ENCODE measurements at regions not wholly inside any gene's neighbourhood (a gene's known extent, or its start where the extent isn't known, plus 50 kb on each side); places are given as distances from the start of the nearest gene placed in this dataset.

GRCh38 chr11:69941546-69942332 lies 122.5 kb upstream of the FGF3 start:
- intact Hi-C loops (cut with micrococcal nuclease), result no loop called here
- H3K4me3 Mint-ChIP-seq (ENCODE audit: low read depth), result no peak overlapping the region

GRCh38 chr11:69942333-69942820 lies 123.2 kb upstream of the FGF3 start:
- no peaks in the 10 kb centered on the region for H3K27me3 Mint-ChIP-seq (ENCODE audit: low read depth)
- H3K36me3 Mint-ChIP-seq (ENCODE audit: low read depth), result no peaks in the 10 kb centered on the region

More at GRCh38 chr11:69941546-69942332, 122.5 kb upstream of the FGF3 start:
- no peaks in the 10 kb centered on the region for H3K36me3 Mint-ChIP-seq (ENCODE audit: low read depth)
- no peaks in the 10 kb centered on the region for H3K9me3 Mint-ChIP-seq
- no peak overlapping the region for H3K27ac Mint-ChIP-seq
- H3K4me1 Mint-ChIP-seq (ENCODE audit: low read depth), result no peaks in the 10 kb centered on the region
- no peak for DNase-seq (ENCODE audit: low spot score)
- H3K27me3 Mint-ChIP-seq (ENCODE audit: low read depth), result no peaks in the 10 kb centered on the region

GRCh38 chr11:69943066-69943465 lies 123.8 kb upstream of the FGF3 start:
- Mint-ChIP-seq H3K4me3 (ENCODE audit: low read depth) (no peak overlapping the region), H3K27ac (no peak overlapping the region), H3K9me3 (no peaks in the 10 kb centered on the region), H3K36me3 (ENCODE audit: low read depth) (no peaks in the 10 kb centered on the region), H3K4me1 (ENCODE audit: low read depth) (no peaks in the 10 kb centered on the region), H3K27me3 (ENCODE audit: low read depth) (no peaks in the 10 kb centered on the region)
- DNase-seq (ENCODE audit: low spot score), result no peak
- intact Hi-C loops (cut with micrococcal nuclease), result no loop called here

More at GRCh38 chr11:69942333-69942820, 123.2 kb upstream of the FGF3 start:
- intact Hi-C loops (cut with micrococcal nuclease), result no loop called here
- Mint-ChIP-seq H3K27ac (no peak overlapping the region), H3K9me3 (no peaks in the 10 kb centered on the region), H3K4me1 (ENCODE audit: low read depth) (no peaks in the 10 kb centered on the region), H3K4me3 (ENCODE audit: low read depth) (no peak overlapping the region)
- DNase-seq (ENCODE audit: low spot score), result no peak

GRCh38 chr11:69943506-69943905 lies 124.3 kb upstream of the FGF3 start:
- no peaks in the 10 kb centered on the region for H3K9me3 Mint-ChIP-seq
- no peak overlapping the region for H3K4me3 Mint-ChIP-seq (ENCODE audit: low read depth)
- no peaks in the 10 kb centered on the region for H3K4me1 Mint-ChIP-seq (ENCODE audit: low read depth)
- H3K36me3 Mint-ChIP-seq (ENCODE audit: low read depth), result no peaks in the 10 kb centered on the region
- no peak for DNase-seq (ENCODE audit: low spot score)
- H3K27me3 Mint-ChIP-seq (ENCODE audit: low read depth), result no peaks in the 10 kb centered on the region
- intact Hi-C loops (cut with micrococcal nuclease), result no loop called here
- no peak overlapping the region for H3K27ac Mint-ChIP-seq

- Mint-ChIP-seq H3K9me3 (no peaks in the 10 kb centered on the region), H3K4me3 (ENCODE audit: low read depth) (no peak overlapping the region), H3K27ac (no peak overlapping the region), H3K36me3 (ENCODE audit: low read depth) (no peaks in the 10 kb centered on the region), H3K27me3 (ENCODE audit: low read depth) (no peaks in the 10 kb centered on the region), H3K4me1 (ENCODE audit: low read depth) (no peaks in the 10 kb centered on the region)
- intact Hi-C loops (cut with micrococcal nuclease), result no loop called here
- no peak for DNase-seq (ENCODE audit: low spot score)
These were observed 125.1 kb upstream of the FGF3 start for GRCh38 chr11:69944146-69944795.

- Mint-ChIP-seq H3K4me3 (ENCODE audit: low read depth) (no peak overlapping the region), H3K27me3 (ENCODE audit: low read depth) (no peaks in the 10 kb centered on the region), H3K9me3 (no peaks in the 10 kb centered on the region), H3K4me1 (ENCODE audit: low read depth) (no peaks in the 10 kb centered on the region), H3K36me3 (ENCODE audit: low read depth) (no peaks in the 10 kb centered on the region), H3K27ac (no peak overlapping the region)
- intact Hi-C loops (cut with micrococcal nuclease), result no loop called here
- no peak for DNase-seq (ENCODE audit: low spot score)
These were observed 125.9 kb upstream of the FGF3 start for GRCh38 chr11:69945157-69945556.

GRCh38 chr11:69947059-69947792 lies 128.0 kb upstream of the FGF3 start:
- H3K27ac Mint-ChIP-seq, result no peak overlapping the region
- no peaks in the 10 kb centered on the region for H3K27me3 Mint-ChIP-seq (ENCODE audit: low read depth)
- no peaks in the 10 kb centered on the region for H3K9me3 Mint-ChIP-seq
- DNase-seq (ENCODE audit: low spot score), result no peak
- no peak overlapping the region for H3K4me3 Mint-ChIP-seq (ENCODE audit: low read depth)
- H3K4me1 Mint-ChIP-seq (ENCODE audit: low read depth), result no peaks in the 10 kb centered on the region
- no peaks in the 10 kb centered on the region for H3K36me3 Mint-ChIP-seq (ENCODE audit: low read depth)
- intact Hi-C loops (cut with micrococcal nuclease), result no loop called here

- H3K4me1 Mint-ChIP-seq (ENCODE audit: low read depth), result no peaks in the 10 kb centered on the region
- intact Hi-C loops (cut with micrococcal nuclease), result no loop called here
These were observed 128.6 kb upstream of the FGF3 start for GRCh38 chr11:69947793-69948255.

GRCh38 chr11:69948256-69949141 lies 129.3 kb upstream of the FGF3 start:
- Mint-ChIP-seq H3K9me3 (no peaks in the 10 kb centered on the region), H3K27ac (no peak overlapping the region), H3K4me3 (ENCODE audit: low read depth) (no peak overlapping the region), H3K36me3 (ENCODE audit: low read depth) (no peaks in the 10 kb centered on the region), H3K27me3 (ENCODE audit: low read depth) (no peaks in the 10 kb centered on the region), H3K4me1 (ENCODE audit: low read depth) (no peaks in the 10 kb centered on the region)
- DNase-seq (ENCODE audit: low spot score), result no peak
- intact Hi-C loops (cut with micrococcal nuclease), result no loop called here

More at GRCh38 chr11:69947793-69948255, 128.6 kb upstream of the FGF3 start:
- H3K27ac Mint-ChIP-seq, result no peak overlapping the region
- no peak overlapping the region for H3K4me3 Mint-ChIP-seq (ENCODE audit: low read depth)
- no peaks in the 10 kb centered on the region for H3K36me3 Mint-ChIP-seq (ENCODE audit: low read depth)
- DNase-seq (ENCODE audit: low spot score), result no peak
- H3K9me3 Mint-ChIP-seq, result no peaks in the 10 kb centered on the region
- no peaks in the 10 kb centered on the region for H3K27me3 Mint-ChIP-seq (ENCODE audit: low read depth)

GRCh38 chr11:69949327-69949726 lies 128.8 kb upstream of the ANO1 start:
- Mint-ChIP-seq H3K9me3 (no peaks in the 10 kb centered on the region), H3K4me3 (ENCODE audit: low read depth) (no peak overlapping the region), H3K36me3 (ENCODE audit: low read depth) (no peaks in the 10 kb centered on the region), H3K27me3 (ENCODE audit: low read depth) (no peaks in the 10 kb centered on the region), H3K4me1 (ENCODE audit: low read depth) (no peaks in the 10 kb centered on the region), H3K27ac (no peak overlapping the region)
- intact Hi-C loops (cut with micrococcal nuclease), result no loop called here
- DNase-seq (ENCODE audit: low spot score), result no peak

GRCh38 chr11:69950120-69950519 lies 128.0 kb upstream of the ANO1 start:
- H3K27ac Mint-ChIP-seq, result no peak overlapping the region
- H3K4me1 Mint-ChIP-seq (ENCODE audit: low read depth), result no peaks in the 10 kb centered on the region
- no peak for DNase-seq (ENCODE audit: low spot score)
- no peak overlapping the region for H3K4me3 Mint-ChIP-seq (ENCODE audit: low read depth)
- intact Hi-C loops (cut with micrococcal nuclease), result loop anchor here (1.0 kb wide), 1 partner anchor 241 kb away; no protein-coding TSS in a partner anchor
- no peaks in the 10 kb centered on the region for H3K36me3 Mint-ChIP-seq (ENCODE audit: low read depth)
- H3K27me3 Mint-ChIP-seq (ENCODE audit: low read depth), result no peaks in the 10 kb centered on the region
- H3K9me3 Mint-ChIP-seq, result no peaks in the 10 kb centered on the region

- Mint-ChIP-seq H3K9me3 (no peaks in the 10 kb centered on the region), H3K27ac (no peak overlapping the region), H3K4me3 (ENCODE audit: low read depth) (no peak overlapping the region), H3K27me3 (ENCODE audit: low read depth) (no peaks in the 10 kb centered on the region), H3K4me1 (ENCODE audit: low read depth) (no peaks in the 10 kb centered on the region), H3K36me3 (ENCODE audit: low read depth) (no peaks in the 10 kb centered on the region)
- DNase-seq (ENCODE audit: low spot score), result no peak
- intact Hi-C loops (cut with micrococcal nuclease), result loop anchor here (1.0 kb wide), 1 partner anchor 241 kb away; no protein-coding TSS in a partner anchor
These were observed 127.5 kb upstream of the ANO1 start for GRCh38 chr11:69950621-69951020.
